NT2/D1 (cell line): ENCODE measurements at regions not wholly inside any gene's neighbourhood (a gene's known extent, or its start where the extent isn't known, plus 50 kb on each side); places are given as distances from the start of the nearest gene placed in this dataset.
A peak's percentile ranks its signal among the peaks of the same experiment; 100 is the strongest.

ENCODE experiments used
- DNase-seq: peaks from one replicate; pipeline ENCODE4 v3.0.0-alpha.2; 2011; ENCODE audit warnings: low read depth, low spot score
- H3K27me3 ChIP-seq: 2 replicates; pipeline ENCODE4 v1.6.0; 2011; ENCODE audit warnings: mild to moderate bottlenecking; ENCODE audit not compliant: insufficient read length, insufficient read depth
- H3K36me3 ChIP-seq: 2 replicates; pipeline ENCODE4 v1.6.1; 2011; ENCODE audit warnings: mild to moderate bottlenecking, low read length, mixed read lengths; ENCODE audit not compliant: insufficient read depth, insufficient read length
- H3K4me1 ChIP-seq: 2 replicates; pipeline ENCODE4 v1.5.1; 2011; ENCODE audit not compliant: insufficient read depth, insufficient read length
- H3K4me3 ChIP-seq: 2 replicates; pipeline ENCODE4 v1.5.1; 2011; ENCODE audit warnings: low read depth; ENCODE audit not compliant: insufficient read length
- H3K9ac ChIP-seq: 2 replicates; pipeline ENCODE4 v1.6.0; 2011; ENCODE audit warnings: low read depth; ENCODE audit not compliant: insufficient read length
- H3K9me3 ChIP-seq: 2 replicates; pipeline ENCODE4 v1.5.1; 2011; ENCODE audit warnings: mild to moderate bottlenecking, low read length; ENCODE audit not compliant: insufficient read depth
- SUZ12 ChIP-seq: IDR thresholded peaks from 2 replicates; pipeline ENCODE4 v1.6.1; 2011; ENCODE audit not compliant: insufficient read length, insufficient read depth; ENCODE audit errors: extremely low read depth
- YY1 ChIP-seq: IDR thresholded peaks from 2 replicates; pipeline ENCODE4 v1.6.1; 2011; ENCODE audit not compliant: insufficient read length, insufficient read depth
- ZNF274 ChIP-seq: IDR thresholded peaks from 2 replicates; pipeline ENCODE4 v1.6.1; 2011; ENCODE audit warnings: mild to moderate bottlenecking, low read depth, low read length

GRCh38 chr10:69741671-69742355 is 59.9 kb upstream of the COL13A1 start:
- Histone ChIP-seq H3K27me3 (no peaks in the 10 kb centered on the region), H3K4me1 (peaks cover 5% of the 10 kb centered on the region), H3K4me3 (no peak overlapping the region), H3K36me3 (no peaks in the 10 kb centered on the region), H3K9me3 (no peaks in the 10 kb centered on the region), H3K9ac (no peak overlapping the region)
- no peak for DNase-seq
- TF ChIP-seq YY1 = no peak
- TF ChIP-seq SUZ12 = no peak
- no peak for TF ChIP-seq ZNF274

DNA sequence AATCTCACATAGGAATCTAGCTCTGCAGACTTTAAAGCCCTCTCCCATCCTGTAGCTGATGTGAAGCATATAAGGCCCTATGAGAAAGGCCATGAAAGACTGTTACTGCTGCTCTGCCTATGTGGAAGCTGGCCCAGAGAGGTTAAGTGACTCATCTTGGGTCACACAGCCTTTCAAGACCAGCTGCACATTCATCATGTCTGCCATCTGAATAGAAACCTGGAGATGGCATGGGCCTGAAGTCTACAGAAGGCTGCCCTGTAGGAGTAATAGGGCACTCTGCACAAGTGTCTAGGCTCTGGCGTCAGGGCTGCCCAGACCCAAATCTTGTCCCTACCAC is 59.4 kb upstream of the COL13A1 start:
- no peaks in the 10 kb centered on the region for H3K27me3 ChIP-seq
- TF ChIP-seq YY1 = no peak
- no peak overlapping the region for H3K4me3 ChIP-seq
- DNase-seq = no peak
- H3K9me3 ChIP-seq = no peaks in the 10 kb centered on the region
- no peak overlapping the region for H3K9ac ChIP-seq
- H3K4me1 ChIP-seq = peaks cover 5% of the 10 kb centered on the region
- no peaks in the 10 kb centered on the region for H3K36me3 ChIP-seq

DNA sequence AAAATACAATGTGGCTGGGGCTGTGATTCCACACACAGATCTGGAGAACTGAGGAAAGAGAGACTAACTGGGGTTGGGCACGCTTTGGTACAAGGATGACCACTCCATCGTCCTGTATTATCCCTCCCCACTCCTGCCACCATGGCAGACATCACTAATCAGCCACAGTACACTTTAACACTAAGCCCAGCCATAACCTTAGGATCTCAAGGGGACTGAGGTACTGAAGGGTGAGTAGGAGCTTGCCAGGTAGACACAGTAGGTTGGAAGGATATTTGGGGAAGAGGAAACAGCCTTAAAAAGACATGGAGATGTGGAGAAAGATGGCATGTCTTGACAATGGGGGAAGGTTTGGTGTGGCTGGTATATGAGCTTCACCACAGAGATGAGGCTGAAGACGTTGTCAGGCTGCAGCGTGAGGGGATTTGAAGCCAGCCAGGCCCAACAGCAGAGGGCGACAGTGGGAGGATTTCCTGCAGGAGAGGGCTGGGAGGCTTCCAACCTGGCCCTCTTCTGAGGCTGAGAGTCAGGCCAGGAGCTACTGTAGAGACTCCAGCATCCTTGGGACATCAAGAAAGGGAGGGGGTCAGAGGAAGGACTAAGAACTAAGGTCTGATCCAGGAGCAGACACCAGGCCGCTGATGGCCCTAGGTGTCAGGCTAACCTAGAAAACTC is 58.6 kb upstream of the COL13A1 start:
- H3K4me3 ChIP-seq = no peak overlapping the region
- peak; percentile 38 for DNase-seq
- no peaks in the 10 kb centered on the region for H3K36me3 ChIP-seq
- H3K9me3 ChIP-seq = no peaks in the 10 kb centered on the region
- no peak overlapping the region for H3K9ac ChIP-seq
- H3K27me3 ChIP-seq = no peaks in the 10 kb centered on the region
- H3K4me1 ChIP-seq = peaks cover 5% of the 10 kb centered on the region
- TF ChIP-seq ZNF274 (no peak), YY1 (no peak), SUZ12 (no peak)

GRCh38 chr10:69744971-69745370 is 56.7 kb upstream of the COL13A1 start:
- H3K4me3 ChIP-seq = no peak overlapping the region
- DNase-seq = no peak
- no peaks in the 10 kb centered on the region for H3K27me3 ChIP-seq
- no peak for TF ChIP-seq SUZ12
- TF ChIP-seq ZNF274 = no peak
- TF ChIP-seq YY1 = no peak
- peaks cover 6% of the 10 kb centered on the region for H3K4me1 ChIP-seq
- no peaks in the 10 kb centered on the region for H3K36me3 ChIP-seq
- no peaks in the 10 kb centered on the region for H3K9me3 ChIP-seq
- no peak overlapping the region for H3K9ac ChIP-seq

DNA sequence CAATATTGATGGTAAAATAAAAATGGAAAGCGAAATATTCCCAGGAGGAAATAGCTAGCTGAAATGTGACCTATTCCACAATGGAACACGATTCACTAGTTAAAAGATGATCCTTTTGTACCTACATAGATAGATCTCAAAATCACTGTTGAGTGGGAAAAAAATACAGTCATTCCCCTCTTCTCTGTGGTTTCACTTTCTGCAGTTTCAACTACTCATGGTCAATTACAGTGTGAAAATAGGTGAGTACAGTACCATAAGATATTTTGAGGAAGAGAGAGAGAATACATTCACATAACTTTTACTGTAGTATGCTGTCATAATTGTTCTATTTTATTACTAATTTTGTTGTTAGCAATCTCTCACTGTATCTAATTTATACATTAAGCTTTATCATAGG is 56.0 kb upstream of the COL13A1 start:
- DNase-seq = no peak
- no peak for TF ChIP-seq ZNF274
- TF ChIP-seq YY1 = no peak
- TF ChIP-seq SUZ12 = no peak
- Histone ChIP-seq H3K4me1 (peaks cover 7% of the 10 kb centered on the region), H3K4me3 (no peak overlapping the region), H3K27me3 (no peaks in the 10 kb centered on the region), H3K9ac (no peak overlapping the region), H3K9me3 (no peaks in the 10 kb centered on the region), H3K36me3 (no peaks in the 10 kb centered on the region)

- no peak for DNase-seq
- Histone ChIP-seq H3K4me3 (no peak overlapping the region), H3K9ac (no peak overlapping the region), H3K9me3 (no peaks in the 10 kb centered on the region), H3K4me1 (peaks cover 7% of the 10 kb centered on the region), H3K36me3 (no peaks in the 10 kb centered on the region), H3K27me3 (no peaks in the 10 kb centered on the region)
- TF ChIP-seq ZNF274 (no peak), YY1 (no peak), SUZ12 (no peak)
Observed at GRCh38 chr10:69747179-69747578, 54.5 kb upstream of the COL13A1 start.

DNA sequence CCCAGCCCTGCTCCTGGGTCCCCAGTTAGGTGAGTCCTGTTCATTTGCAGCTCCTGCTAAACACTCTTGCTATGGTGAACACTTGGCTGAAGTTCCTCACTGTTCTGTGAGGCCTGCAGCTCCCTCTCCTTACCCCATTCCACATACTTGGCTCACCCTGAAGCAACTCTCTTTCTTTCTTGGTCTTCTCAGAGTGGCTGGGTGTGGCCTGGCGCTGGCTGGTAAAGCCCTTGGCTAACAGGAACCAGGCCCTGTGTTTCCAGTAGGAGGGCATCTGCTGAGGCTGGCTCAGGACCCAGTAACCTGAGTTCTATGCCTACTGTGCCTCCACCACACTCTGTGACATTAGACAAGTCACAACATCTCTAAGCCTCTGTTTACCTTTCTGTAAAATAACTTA is 53.1 kb upstream of the COL13A1 start:
- TF ChIP-seq SUZ12 (no peak), YY1 (no peak)
- Histone ChIP-seq H3K27me3 (no peaks in the 10 kb centered on the region), H3K36me3 (no peaks in the 10 kb centered on the region), H3K9ac (no peak overlapping the region), H3K4me1 (peaks cover 7% of the 10 kb centered on the region), H3K4me3 (no peak overlapping the region), H3K9me3 (no peaks in the 10 kb centered on the region)
- DNase-seq = no peak
